ENCODE measurements at regions not wholly inside any gene's neighbourhood (a gene's known extent, or its start where the extent isn't known, plus 50 kb on each side); places are given as distances from the start of the nearest gene placed in this dataset.

DNA sequence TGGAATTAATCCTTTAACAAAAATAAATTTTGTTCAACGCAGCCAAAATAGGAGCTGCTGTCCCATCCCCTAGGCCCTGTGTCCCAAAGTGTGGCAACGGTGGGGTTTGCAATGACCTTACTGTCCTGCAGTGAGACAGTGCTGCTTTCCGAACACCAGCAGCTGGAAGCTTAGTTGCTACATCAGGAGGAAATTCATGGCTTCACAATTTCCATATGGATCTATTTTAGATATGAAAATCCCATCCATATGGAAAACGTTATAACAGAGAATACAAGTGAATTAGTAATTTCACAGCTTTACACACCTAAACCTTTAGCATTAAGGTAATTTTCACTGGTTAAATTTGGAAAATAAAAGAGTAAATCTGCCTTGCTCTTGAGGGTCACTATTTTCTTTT lies 396.3 kb upstream of the TENM3 start:
- DNase-seq, result no peak
- Histone ChIP-seq H3K36me3 (no peaks in the 10 kb centered on the region), H3K27me3 (replicated peaks in 1 of 7) (no peaks in the 10 kb centered on the region), H3K27ac (no peak overlapping the region), H3K4me3 (no peak overlapping the region), H3K4me1 (no peaks in the 10 kb centered on the region), H3K9me3 (no peaks in the 10 kb centered on the region)
- 62 to 89% (median 83%) methylated on average over 4 of the region's 4 CpGs for WGBS, 5 donors
- TF ChIP-seq POLR2A (IDR thresholded peaks at IDR 0.05), result no peak
- TF ChIP-seq, protein P1, sequence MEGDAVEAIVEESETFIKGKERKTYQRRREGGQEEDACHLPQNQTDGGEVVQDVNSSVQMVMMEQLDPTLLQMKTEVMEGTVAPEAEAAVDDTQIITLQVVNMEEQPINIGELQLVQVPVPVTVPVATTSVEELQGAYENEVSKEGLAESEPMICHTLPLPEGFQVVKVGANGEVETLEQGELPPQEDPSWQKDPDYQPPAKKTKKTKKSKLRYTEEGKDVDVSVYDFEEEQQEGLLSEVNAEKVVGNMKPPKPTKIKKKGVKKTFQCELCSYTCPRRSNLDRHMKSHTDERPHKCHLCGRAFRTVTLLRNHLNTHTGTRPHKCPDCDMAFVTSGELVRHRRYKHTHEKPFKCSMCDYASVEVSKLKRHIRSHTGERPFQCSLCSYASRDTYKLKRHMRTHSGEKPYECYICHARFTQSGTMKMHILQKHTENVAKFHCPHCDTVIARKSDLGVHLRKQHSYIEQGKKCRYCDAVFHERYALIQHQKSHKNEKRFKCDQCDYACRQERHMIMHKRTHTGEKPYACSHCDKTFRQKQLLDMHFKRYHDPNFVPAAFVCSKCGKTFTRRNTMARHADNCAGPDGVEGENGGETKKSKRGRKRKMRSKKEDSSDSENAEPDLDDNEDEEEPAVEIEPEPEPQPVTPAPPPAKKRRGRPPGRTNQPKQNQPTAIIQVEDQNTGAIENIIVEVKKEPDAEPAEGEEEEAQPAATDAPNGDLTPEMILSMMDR (IDR thresholded peaks at IDR 0.05 in 8 of 11, conservative IDR thresholded peaks at IDR 0.05 in 3 of 11), result no peak
- no peak for TF ChIP-seq POLR2AphosphoS5 (IDR thresholded peaks at IDR 0.05)
- intact Hi-C loops (cut with DNase I; ENCODE audit: low total_unique reads), result no loop called here

DNA sequence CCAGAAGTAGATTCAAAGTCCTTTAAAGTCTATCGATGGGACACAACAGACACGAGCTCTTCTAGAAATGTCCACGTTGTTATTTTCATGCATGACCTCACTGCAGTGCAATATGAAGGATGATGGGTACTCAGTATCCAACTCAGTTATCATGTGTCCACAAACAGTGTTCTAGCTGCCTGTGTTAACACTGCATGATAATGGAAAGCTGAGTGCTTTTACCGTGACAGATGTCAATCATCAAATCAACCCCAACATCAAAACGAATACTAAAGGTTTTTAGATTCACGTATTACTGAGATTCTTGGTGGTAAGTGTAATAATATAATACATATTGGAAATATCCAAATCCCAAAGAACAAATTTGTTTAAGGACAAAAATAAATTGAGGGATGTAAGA lies 394.8 kb upstream of the TENM3 start:
- Histone ChIP-seq H3K36me3 (no peaks in the 10 kb centered on the region), H3K9me3 (no peaks in the 10 kb centered on the region), H3K4me1 (no peaks in the 10 kb centered on the region), H3K27ac (no peak overlapping the region), H3K4me3 (no peak overlapping the region), H3K27me3 (replicated peaks in 1 of 7) (no peaks in the 10 kb centered on the region)
- intact Hi-C loops (cut with DNase I; ENCODE audit: low total_unique reads), result no loop called here
- DNase-seq, result no peak
- WGBS, 5 donors, result 84 to 93% (median 88%) methylated on average over 6 of the region's 6 CpGs
- TF ChIP-seq, protein P1 (IDR thresholded peaks at IDR 0.05 in 8 of 11, conservative IDR thresholded peaks at IDR 0.05 in 3 of 11), result no peak
- no peak for TF ChIP-seq POLR2A (IDR thresholded peaks at IDR 0.05)
- no peak for TF ChIP-seq POLR2AphosphoS5 (IDR thresholded peaks at IDR 0.05)

DNA sequence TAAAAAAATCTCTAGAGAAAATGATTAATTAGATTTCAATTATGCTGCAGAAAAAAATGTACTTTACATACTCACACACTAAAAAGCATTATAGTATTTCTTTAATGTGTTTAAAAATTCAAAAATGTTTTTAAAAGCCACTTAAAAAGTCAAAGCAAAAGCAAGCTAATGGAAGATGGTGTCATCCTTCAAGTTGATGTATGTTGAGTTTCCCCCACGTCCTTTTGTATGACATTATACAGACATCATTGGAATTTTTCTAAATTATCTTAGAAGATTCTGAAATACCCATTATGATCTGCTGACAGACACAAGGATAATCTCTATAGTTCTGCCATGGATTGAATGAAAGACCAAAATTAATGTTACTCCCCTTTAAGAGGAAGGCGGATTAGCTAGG lies 393.7 kb upstream of the TENM3 start:
- H3K4me1 ChIP-seq, result no peaks in the 10 kb centered on the region
- 58 to 72% (median 61%) methylated on average over 2 of the region's 2 CpGs for WGBS, 5 donors
- H3K36me3 ChIP-seq, result no peaks in the 10 kb centered on the region
- no peak for DNase-seq
- no peaks in the 10 kb centered on the region for H3K9me3 ChIP-seq
- no peak overlapping the region for H3K27ac ChIP-seq
- no peaks in the 10 kb centered on the region for H3K27me3 ChIP-seq (replicated peaks in 1 of 7)
- H3K4me3 ChIP-seq, result no peak overlapping the region
- intact Hi-C loops (cut with DNase I; ENCODE audit: low total_unique reads), result no loop called here
- TF ChIP-seq POLR2A (IDR thresholded peaks at IDR 0.05) (no peak), POLR2AphosphoS5 (IDR thresholded peaks at IDR 0.05) (no peak)
- TF ChIP-seq, protein P1 (IDR thresholded peaks at IDR 0.05 in 8 of 11, conservative IDR thresholded peaks at IDR 0.05 in 3 of 11), result no peak

DNA sequence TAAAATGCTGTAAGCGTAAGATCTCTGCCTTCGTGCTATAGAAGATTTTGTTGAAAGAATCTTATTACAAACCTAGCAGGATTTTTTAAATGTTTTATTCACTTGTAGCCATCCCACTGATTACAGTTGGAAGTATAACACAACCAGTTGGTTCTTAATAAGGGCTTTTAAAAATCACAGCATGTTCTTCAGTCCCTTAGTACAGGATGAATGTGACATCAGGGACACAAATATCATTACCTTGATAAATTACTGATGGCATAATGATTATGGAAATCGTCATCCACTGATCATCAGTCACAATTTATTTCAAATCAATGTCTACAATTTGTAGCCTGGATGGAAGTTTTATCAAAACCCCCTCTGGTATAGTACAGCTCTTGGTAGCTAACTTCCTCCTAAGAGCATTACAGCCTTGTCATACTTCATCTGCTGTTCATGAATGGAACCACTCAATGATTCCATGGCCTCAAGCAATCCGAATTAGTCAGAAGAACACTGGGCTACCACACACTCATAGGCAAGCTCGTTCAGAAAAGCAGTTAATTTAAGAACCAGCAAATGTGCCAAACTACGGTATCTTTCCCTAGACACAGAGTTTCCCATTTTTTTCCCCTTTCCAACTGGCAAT lies 389.2 kb upstream of the TENM3 start:
- Histone ChIP-seq H3K27ac (no peak overlapping the region), H3K9me3 (no peaks in the 10 kb centered on the region), H3K4me1 (no peaks in the 10 kb centered on the region), H3K27me3 (replicated peaks in 1 of 7) (no peaks in the 10 kb centered on the region), H3K4me3 (no peak overlapping the region), H3K36me3 (no peaks in the 10 kb centered on the region)
- intact Hi-C loops (cut with DNase I; ENCODE audit: low total_unique reads), result no loop called here
- TF ChIP-seq, protein P1 (IDR thresholded peaks at IDR 0.05 in 8 of 11, conservative IDR thresholded peaks at IDR 0.05 in 3 of 11), result no peak
- TF ChIP-seq POLR2AphosphoS5 (IDR thresholded peaks at IDR 0.05) (no peak), POLR2A (IDR thresholded peaks at IDR 0.05) (no peak)
- WGBS, 5 donors, result 66 to 80% (median 78%) methylated on average over 6 of the region's 6 CpGs
- DNase-seq, result no peak
